Heart left ventricle (tissue), 13 donors: ENCODE measurements at regions not wholly inside any gene's neighbourhood (a gene's known extent, or its start where the extent isn't known, plus 50 kb on each side); places are given as distances from the start of the nearest gene placed in this dataset.

Experiments
- CTCF ChIP-seq, 12 donors: fragments of 200-600 bp; sonication (generic) in 4 of 12; IDR thresholded peaks; one replicate each; pipeline versions ENCODE4 v1.5.0 to v1.8.0; 2018 to 2022; ENCODE audit warnings: antibody characterized with exemption in 12 of 12, mild to moderate bottlenecking in 5 of 12
- POLR2A ChIP-seq, 2 donors: fragments of 450-650 bp; IDR thresholded peaks; one replicate each; pipeline ENCODE4 v1.6.1; 2017; ENCODE audit warnings: antibody characterized with exemption in 2 of 2, mild to moderate bottlenecking in 2 of 2, moderate library complexity in 2 of 2
- donor health status: ischemic (EF 13 %, LVEDD 7.1; RV severe dilation, severe dysfunction).
- donor health status: DM: no; HTN: yes; CAD: no.
- donor health status: DM: no; HTN: no; CAD: no.
- donor health status: ischemic (EF 25% LVEDD 6.9; RV normal size, moderate dysfunction).
- donor health status: ischemic (EF 25% LVEDD 5.7; RV mildly dilated, moderate dysfunction).
- donor health status: ischemic (EF 35%, LVEDD 5.7; RV mildly dilated, moderate dysfunction).
- donor health status: nonischemic (EF 11% LVEDD 7.7; RV severe dilation, severe dysfunction).
- donor health status: DM: yes; HTN: yes; CAD: no.
- donor health status: PGD.
- donor health status: ischemic (EF 29% LVEDD 5.4; RV normal size, mild dysfunction).
- donor health status: nonischemic (EF 23%, LVEDD 6.1; RV moderate dilation, normal function).

DNA sequence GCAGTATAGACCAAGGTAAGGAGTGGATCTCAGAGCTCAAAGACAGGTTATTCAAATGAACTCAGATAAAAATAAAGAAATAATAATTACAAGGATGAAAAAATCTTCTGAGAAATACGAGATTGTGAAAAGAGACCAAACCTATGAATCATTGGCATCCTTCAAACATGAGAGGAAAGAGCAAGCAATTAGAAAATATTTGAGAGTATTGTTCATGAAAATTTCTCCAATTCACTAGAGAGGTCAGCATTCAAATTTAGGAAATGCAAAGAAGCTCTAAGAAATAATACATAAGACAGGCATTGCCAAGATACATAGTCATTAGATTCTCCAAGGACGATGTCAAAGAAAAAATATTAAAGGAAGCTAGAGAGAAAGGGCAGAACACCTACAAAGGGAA is 93.5 kb upstream of the GALNTL6 start:
- no peak for TF ChIP-seq CTCF (IDR thresholded peaks at IDR 0.05)
- no peak for TF ChIP-seq POLR2A (IDR thresholded peaks at IDR 0.05)
